Endothelial cell of umbilical vein (primary cell): ENCODE measurements at regions not wholly inside any gene's neighbourhood (a gene's known extent, or its start where the extent isn't known, plus 50 kb on each side); places are given as distances from the start of the nearest gene placed in this dataset.

ENCODE experiments used
- BruUV-seq: library from RNA; stranded (reverse); fragments of 400-500 nt; replicated peaks from 2 replicates; lab custom pipeline; 2021; lab: Mats Ljungman, UMichigan
- CTCF ChIA-PET: fragments of 300-600, 350-600 bp; sonication (Branson Sonifier 250); formaldehyde crosslinking; loops from one replicate; lab custom pipeline; 2021; ENCODE audit warnings: antibody characterized with exemption, inconsistent platforms; lab: Charles Lee
- POLR2A ChIA-PET: fragments of 300-600, 350-600 bp; sonication (Branson Sonifier 250); formaldehyde crosslinking; loops from one replicate; lab custom pipeline; 2021; ENCODE audit warnings: antibody characterized with exemption, inconsistent platforms; lab: Charles Lee
- DNase-seq: peaks from one replicate; pipeline ENCODE4 v3.0.0-alpha.2; 2011; ENCODE audit warnings: low read depth, low spot score
- FAIRE-seq: peaks from 2 replicates; lab custom pipeline; 2011; peaks lifted over from hg19 to GRCh38; lab: Jason Lieb, UNC
- H2AFZ ChIP-seq: 2 replicates; pipeline ENCODE4 v1.6.0; 2012; ENCODE audit warnings: low read depth, low read length, control low read depth, inconsistent platforms
- H3K27ac ChIP-seq: 2 replicates; pipeline ENCODE4 v1.5.1; 2011; ENCODE audit warnings: low read depth, mild to moderate bottlenecking, control low read depth, low read length, moderate library complexity; ENCODE audit not compliant: insufficient read depth
- H3K27me3 ChIP-seq, 2 experiments: 2 replicates each; pipeline versions ENCODE4 v1.6.0 to v1.6.1; 2011; ENCODE audit warnings: low read length in 2 of 2, mixed read lengths in 1 of 2; ENCODE audit not compliant: control insufficient read depth in 2 of 2, insufficient read depth in 2 of 2
- H3K36me3 ChIP-seq, 2 experiments: 2 replicates in 1 of 2; 3 replicates in 1 of 2; pipeline ENCODE4 v1.5.1; 2011; ENCODE audit warnings: low read length in 2 of 2, mild to moderate bottlenecking in 1 of 2, moderate library complexity in 1 of 2; ENCODE audit not compliant: control insufficient read depth in 2 of 2, insufficient read depth in 2 of 2; ENCODE audit errors: extremely low read depth in 1 of 2
- H3K4me1 ChIP-seq: 3 replicates; pipeline ENCODE4 v1.5.1; 2011; ENCODE audit warnings: mild to moderate bottlenecking, low read length; ENCODE audit not compliant: control insufficient read depth, insufficient read depth; ENCODE audit errors: extremely low read depth
- H3K4me2 ChIP-seq: 2 replicates; pipeline ENCODE4 v1.6.1; 2011; ENCODE audit warnings: low read length, control low read depth, mixed read lengths; ENCODE audit not compliant: insufficient read depth
- H3K4me3 ChIP-seq, 3 experiments: fragments of 200-600 bp in 1 of 3; sonication (generic), shearing (Covaris generic) in 1 of 3; replicated peaks in 1 of 3; 2 replicates each; pipeline ENCODE4 v1.5.1; 2011 to 2016; ENCODE audit warnings: control low read depth in 3 of 3, low read length in 3 of 3, mild to moderate bottlenecking in 2 of 3, inconsistent platforms in 1 of 3, low read depth in 1 of 3, moderate library complexity in 1 of 3; ENCODE audit not compliant: insufficient read depth in 1 of 3
- H3K79me2 ChIP-seq: 2 replicates; pipeline ENCODE4 v1.6.0; 2012; ENCODE audit warnings: low read length, inconsistent platforms; ENCODE audit not compliant: control insufficient read depth, insufficient read depth
- H3K9ac ChIP-seq: replicated peaks from 2 replicates; pipeline ENCODE3; 2011; ENCODE audit warnings: low read length, control low read depth; ENCODE audit not compliant: insufficient read depth; ENCODE audit errors: extremely low read depth
- H3K9me1 ChIP-seq: replicated peaks from 3 replicates; pipeline ENCODE4 v1.6.0; 2011; ENCODE audit warnings: mild to moderate bottlenecking, low read length; ENCODE audit not compliant: control insufficient read depth, insufficient read depth; ENCODE audit errors: extremely low read depth
- H3K9me3 ChIP-seq: replicated peaks from 2 replicates; pipeline ENCODE4 v1.5.1; 2012; ENCODE audit warnings: low read length, inconsistent platforms; ENCODE audit not compliant: control insufficient read depth, insufficient read depth
- H4K20me1 ChIP-seq: replicated peaks from 2 replicates; pipeline ENCODE3; 2011; ENCODE audit warnings: mild to moderate bottlenecking, low read length; ENCODE audit not compliant: control insufficient read depth, insufficient read depth; ENCODE audit errors: extremely low read depth
- EZH2 ChIP-seq: IDR thresholded peaks from 2 replicates; pipeline ENCODE4 v1.6.1; 2012; ENCODE audit warnings: borderline replicate concordance, low read depth, mild to moderate bottlenecking, moderate library complexity, low read length, inconsistent platforms; ENCODE audit not compliant: severe bottlenecking
- FOS ChIP-seq: IDR thresholded peaks from 2 replicates; pipeline ENCODE4 v1.6.1; 2011; ENCODE audit warnings: mild to moderate bottlenecking, low read length, moderate library complexity, borderline replicate concordance; ENCODE audit not compliant: insufficient read depth
- GATA2 ChIP-seq: IDR thresholded peaks from 2 replicates; pipeline ENCODE4 v1.7.0; 2011; ENCODE audit warnings: low read depth, mild to moderate bottlenecking, moderate library complexity, mixed read lengths, low read length; ENCODE audit not compliant: insufficient read length, insufficient read depth
- JUN ChIP-seq: IDR thresholded peaks from 2 replicates; pipeline ENCODE4 v1.6.1; 2011; ENCODE audit warnings: borderline replicate concordance, low read depth; ENCODE audit not compliant: insufficient read length, insufficient read depth
- MAX ChIP-seq: IDR thresholded peaks from 2 replicates; pipeline ENCODE4 v1.6.1; 2011; ENCODE audit not compliant: insufficient read depth, insufficient read length
- MYC ChIP-seq: IDR thresholded peaks from one replicate; pipeline ENCODE4 v1.6.1; 2011; ENCODE audit warnings: mild to moderate bottlenecking, low read depth, low read length
- POLR2A ChIP-seq: IDR thresholded peaks from 2 replicates; pipeline ENCODE4 v1.6.1; 2012; ENCODE audit warnings: low read depth, mild to moderate bottlenecking, control low read depth, low read length
- POLR2AphosphoS5 ChIP-seq: IDR thresholded peaks from 2 replicates; pipeline ENCODE4 v1.6.1; 2012; ENCODE audit warnings: low read depth, mild to moderate bottlenecking, control low read depth, low read length, moderate library complexity; ENCODE audit not compliant: insufficient read depth
- dilution Hi-C: fragments of 300-500 bp; cut with MboI; formaldehyde crosslinking; loops from one replicate; pipeline ENCODE4 v1.15.0; 2019; ENCODE audit warnings: low sequenced_read_pairs; ENCODE audit not compliant: extremely low pct_ligation_motif_present
- intact Hi-C: fragments of 100-400 bp; cut with micrococcal nuclease; formaldehyde crosslinking; loops from one replicate; pipeline ENCODE4 v1.10.0; 2022
- TF ChIP-seq, protein P1 (sequence below), 2 donors: IDR thresholded peaks; 1 replicate in 1 of 2; 2 replicates in 1 of 2; pipeline ENCODE4 v1.5.1; 2011; ENCODE audit warnings: low read length in 2 of 2, mild to moderate bottlenecking in 2 of 2, moderate library complexity in 2 of 2, control low read depth in 1 of 2, inconsistent platforms in 1 of 2, low read depth in 1 of 2; ENCODE audit not compliant: insufficient read depth in 1 of 2; ENCODE audit errors: extremely low read depth in 1 of 2

GRCh38 chr6:135606392-135606791, 108.9 kb upstream of the AHI1 start:
- dilution Hi-C loops = no loop called here
- intact Hi-C loops = no loop called here
- no peaks in the 10 kb centered on the region for H3K9me1 ChIP-seq
- no peaks in the 10 kb centered on the region for H3K36me3 ChIP-seq
- DNase-seq (no peak), FAIRE-seq (no peak)
- no peaks in the 10 kb centered on the region for H4K20me1 ChIP-seq
- peak overlapping the region; percentile 21 for H2AFZ ChIP-seq
- H3K9ac ChIP-seq = no peak overlapping the region
- no peaks in the 10 kb centered on the region for H3K4me1 ChIP-seq
- TF ChIP-seq POLR2A (no peak), JUN (no peak), EZH2 (no peak), MYC (no peak), POLR2AphosphoS5 (no peak), GATA2 (no peak), FOS (no peak), MAX (no peak)
- TF ChIP-seq, protein P1, sequence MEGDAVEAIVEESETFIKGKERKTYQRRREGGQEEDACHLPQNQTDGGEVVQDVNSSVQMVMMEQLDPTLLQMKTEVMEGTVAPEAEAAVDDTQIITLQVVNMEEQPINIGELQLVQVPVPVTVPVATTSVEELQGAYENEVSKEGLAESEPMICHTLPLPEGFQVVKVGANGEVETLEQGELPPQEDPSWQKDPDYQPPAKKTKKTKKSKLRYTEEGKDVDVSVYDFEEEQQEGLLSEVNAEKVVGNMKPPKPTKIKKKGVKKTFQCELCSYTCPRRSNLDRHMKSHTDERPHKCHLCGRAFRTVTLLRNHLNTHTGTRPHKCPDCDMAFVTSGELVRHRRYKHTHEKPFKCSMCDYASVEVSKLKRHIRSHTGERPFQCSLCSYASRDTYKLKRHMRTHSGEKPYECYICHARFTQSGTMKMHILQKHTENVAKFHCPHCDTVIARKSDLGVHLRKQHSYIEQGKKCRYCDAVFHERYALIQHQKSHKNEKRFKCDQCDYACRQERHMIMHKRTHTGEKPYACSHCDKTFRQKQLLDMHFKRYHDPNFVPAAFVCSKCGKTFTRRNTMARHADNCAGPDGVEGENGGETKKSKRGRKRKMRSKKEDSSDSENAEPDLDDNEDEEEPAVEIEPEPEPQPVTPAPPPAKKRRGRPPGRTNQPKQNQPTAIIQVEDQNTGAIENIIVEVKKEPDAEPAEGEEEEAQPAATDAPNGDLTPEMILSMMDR (IDR thresholded peaks at IDR 0.05; ENCODE audit: extremely low read depth in 1 of 2, insufficient read depth in 1 of 2, low read depth in 1 of 2, low read length in 2 of 2) = no peak
- no TSS peak for BruUV-seq
- no peaks in the 10 kb centered on the region for H3K79me2 ChIP-seq
- no peaks in the 10 kb centered on the region for H3K27me3 ChIP-seq
- H3K27ac ChIP-seq = no peak overlapping the region
- H3K4me2 ChIP-seq = no peak overlapping the region
- no peak overlapping the region for H3K4me3 ChIP-seq
- no peaks in the 10 kb centered on the region for H3K9me3 ChIP-seq
- POLR2A ChIA-PET = no interaction called here
- CTCF ChIA-PET = no interaction called here
